Astrocyte (in vitro differentiated cells and primary cell): ENCODE measurements at regions not wholly inside any gene's neighbourhood (a gene's known extent, or its start where the extent isn't known, plus 50 kb on each side); places are given as distances from the start of the nearest gene placed in this dataset.

Experiments
- CTCF ChIP-seq: IDR thresholded peaks from 2 replicates; pipeline ENCODE4 v1.5.1; 2011; ENCODE audit warnings: low read depth, mild to moderate bottlenecking, inconsistent platforms, low read length, moderate library complexity; ENCODE audit not compliant: insufficient read depth
- EZH2 ChIP-seq: IDR thresholded peaks from 2 replicates; pipeline ENCODE4 v1.6.1; 2012; ENCODE audit warnings: mild to moderate bottlenecking, low read length, inconsistent platforms; ENCODE audit not compliant: insufficient read depth

GRCh38 chr7:112889268-112889667 is 99.1 kb upstream of the TMEM168 start:
- no peak for TF ChIP-seq CTCF
- no peak for TF ChIP-seq EZH2
